BE2C (cell line): ENCODE measurements at regions not wholly inside any gene's neighbourhood (a gene's known extent, or its start where the extent isn't known, plus 50 kb on each side); places are given as distances from the start of the nearest gene placed in this dataset.

Experiments
- DNase-seq: peaks from one replicate; pipeline ENCODE4 v3.0.0-alpha.2; 2020
- H3K27me3 ChIP-seq: fragments of 250-450 bp; sonication (Bioruptor Pico); 2 replicates; pipeline ENCODE4 v1.5.1; 2020; ENCODE audit warnings: mild to moderate bottlenecking
- H3K36me3 ChIP-seq: fragments of 250-450 bp; sonication (Bioruptor Pico); 2 replicates; pipeline ENCODE4 v1.5.1; 2020; ENCODE audit warnings: mild to moderate bottlenecking
- H3K4me1 ChIP-seq: fragments of 250-450 bp; sonication (Bioruptor Pico); 2 replicates; pipeline ENCODE4 v1.5.1; 2020
- H3K4me3 ChIP-seq: 2 replicates; pipeline ENCODE4 v1.5.1; 2011; ENCODE audit warnings: low read depth, low read length
- H3K9me3 ChIP-seq: fragments of 250-450 bp; sonication (Bioruptor Pico); 2 replicates; pipeline ENCODE4 v1.5.1; 2020
- CTCF ChIP-seq: IDR thresholded peaks from 2 replicates; pipeline ENCODE4 v1.5.1; 2012; ENCODE audit warnings: mild to moderate bottlenecking, low read depth, low read length

DNA sequence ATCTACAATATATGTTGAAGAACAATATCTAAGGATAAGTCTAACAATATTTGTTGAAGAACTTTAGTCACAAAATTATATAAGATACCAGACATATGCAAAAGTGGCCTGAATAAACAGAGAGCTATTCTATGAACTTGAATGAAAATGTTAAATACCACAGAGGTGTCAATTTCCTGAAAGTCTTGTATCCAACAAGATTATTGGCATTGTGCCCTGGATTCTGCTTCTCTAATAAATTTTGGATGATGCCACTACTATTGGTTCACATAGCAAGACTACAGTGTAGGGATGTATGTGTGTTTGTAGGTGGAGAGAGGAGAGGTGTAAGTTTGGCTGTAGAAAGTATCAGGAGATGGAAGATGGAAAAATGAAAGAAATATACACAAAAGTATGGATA, 731.8 kb upstream of the RGMB start:
- no peak for TF ChIP-seq CTCF
- Histone ChIP-seq H3K4me1 (no peaks in the 10 kb centered on the region), H3K36me3 (no peaks in the 10 kb centered on the region), H3K4me3 (no peak overlapping the region), H3K9me3 (no peaks in the 10 kb centered on the region), H3K27me3 (no peaks in the 10 kb centered on the region)
- no peak for DNase-seq

- no peaks in the 10 kb centered on the region for H3K9me3 ChIP-seq
- no peak for DNase-seq
- H3K27me3 ChIP-seq, result no peaks in the 10 kb centered on the region
- H3K36me3 ChIP-seq, result no peaks in the 10 kb centered on the region
- no peak overlapping the region for H3K4me3 ChIP-seq
- TF ChIP-seq CTCF, result no peak
- no peaks in the 10 kb centered on the region for H3K4me1 ChIP-seq
Observed at GRCh38 chr5:98042521-98042920, 730.9 kb upstream of the RGMB start.

DNA sequence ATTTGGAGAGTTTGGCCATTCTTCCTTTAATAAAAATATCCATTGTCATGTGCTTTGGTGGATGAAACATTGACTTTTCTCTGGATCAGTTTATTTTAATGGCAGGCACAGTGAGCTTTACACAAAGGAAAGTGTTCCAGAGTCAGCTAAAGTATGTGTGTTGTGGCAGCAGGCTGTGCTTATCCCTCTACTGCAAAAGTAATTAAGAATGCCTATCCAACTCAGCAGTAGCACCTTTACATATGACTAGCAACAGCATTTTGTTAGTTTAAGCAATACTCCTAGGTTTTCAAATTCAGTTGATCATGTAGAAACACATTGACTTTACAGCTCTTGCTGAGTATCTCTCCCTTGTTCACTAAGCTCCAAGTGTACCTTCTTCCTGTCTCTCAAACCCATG, 730.5 kb upstream of the RGMB start:
- Histone ChIP-seq H3K4me1 (no peaks in the 10 kb centered on the region), H3K27me3 (no peaks in the 10 kb centered on the region), H3K4me3 (no peak overlapping the region), H3K9me3 (no peaks in the 10 kb centered on the region), H3K36me3 (no peaks in the 10 kb centered on the region)
- no peak for DNase-seq
- TF ChIP-seq CTCF, result no peak

DNA sequence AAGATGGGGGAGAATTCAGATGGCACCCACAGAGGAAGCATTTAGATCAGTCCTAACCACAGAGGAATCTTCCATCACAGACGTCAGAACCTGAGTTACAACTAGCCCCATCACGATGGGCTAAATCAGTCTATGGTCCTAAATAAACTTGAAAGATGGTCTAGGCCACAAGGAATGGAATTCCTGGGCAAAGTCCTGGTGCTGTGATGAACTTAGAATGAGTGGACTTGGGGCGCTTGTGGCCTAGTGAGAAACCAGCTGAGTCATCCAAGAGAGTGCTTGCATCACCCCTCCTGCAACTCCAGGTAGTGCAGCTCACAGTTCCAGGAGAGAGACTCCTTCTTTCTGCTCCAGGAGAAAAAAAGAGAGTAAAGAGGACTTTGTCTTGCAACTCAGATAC, 722.9 kb upstream of the RGMB start:
- no peak for DNase-seq
- Histone ChIP-seq H3K36me3 (no peaks in the 10 kb centered on the region), H3K9me3 (no peaks in the 10 kb centered on the region), H3K4me3 (no peak overlapping the region), H3K27me3 (no peaks in the 10 kb centered on the region), H3K4me1 (no peaks in the 10 kb centered on the region)
- no peak for TF ChIP-seq CTCF

- H3K27me3 ChIP-seq, result no peaks in the 10 kb centered on the region
- H3K9me3 ChIP-seq, result no peaks in the 10 kb centered on the region
- no peaks in the 10 kb centered on the region for H3K4me1 ChIP-seq
- H3K36me3 ChIP-seq, result no peaks in the 10 kb centered on the region
- no peak overlapping the region for H3K4me3 ChIP-seq
- TF ChIP-seq CTCF, result no peak
- no peak for DNase-seq
Observed at GRCh38 chr5:98053170-98053569, 720.3 kb upstream of the RGMB start.

DNA sequence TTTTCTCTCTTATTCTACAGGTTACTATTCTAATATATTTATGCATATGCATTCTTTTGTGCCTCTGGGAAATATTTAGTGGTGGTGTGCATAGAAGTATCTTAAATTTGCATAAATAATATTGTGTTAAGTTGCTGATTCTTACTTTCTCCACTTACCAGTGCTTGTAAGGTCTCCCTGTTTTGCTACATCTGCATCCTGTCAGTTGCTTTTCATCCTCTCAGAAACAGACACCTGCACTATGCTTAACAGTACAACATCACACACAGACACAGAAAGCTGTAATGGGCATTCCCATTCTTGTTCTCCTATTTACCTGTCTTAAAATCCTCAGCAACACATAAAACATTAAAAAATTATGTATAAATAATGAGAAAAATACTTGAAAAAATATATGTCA, 713.3 kb upstream of the RGMB start:
- no peaks in the 10 kb centered on the region for H3K27me3 ChIP-seq
- TF ChIP-seq CTCF, result no peak

More for the DNA sequence above, 713.3 kb upstream of the RGMB start:
- Histone ChIP-seq H3K9me3 (no peaks in the 10 kb centered on the region), H3K36me3 (no peaks in the 10 kb centered on the region), H3K4me1 (no peaks in the 10 kb centered on the region), H3K4me3 (no peak overlapping the region)
- no peak for DNase-seq
